LNCaP clone FGC (cell line): ENCODE measurements at regions not wholly inside any gene's neighbourhood (a gene's known extent, or its start where the extent isn't known, plus 50 kb on each side); places are given as distances from the start of the nearest gene placed in this dataset.

ENCODE experiments used
- DNase-seq: peaks from one replicate; pipeline ENCODE4 v3.0.0-alpha.2; 2011; ENCODE audit warnings: low read depth
- H3K4me3 ChIP-seq: 2 replicates; pipeline ENCODE4 v1.5.1; 2011; ENCODE audit warnings: mild to moderate bottlenecking, low read depth, low read length, control low read depth
- TF ChIP-seq, protein P1 (sequence below): IDR thresholded peaks from 2 replicates; pipeline ENCODE4 v1.5.1; 2012; ENCODE audit warnings: mild to moderate bottlenecking; ENCODE audit not compliant: control insufficient read depth, insufficient read depth; ENCODE audit errors: extremely low read depth

DNA sequence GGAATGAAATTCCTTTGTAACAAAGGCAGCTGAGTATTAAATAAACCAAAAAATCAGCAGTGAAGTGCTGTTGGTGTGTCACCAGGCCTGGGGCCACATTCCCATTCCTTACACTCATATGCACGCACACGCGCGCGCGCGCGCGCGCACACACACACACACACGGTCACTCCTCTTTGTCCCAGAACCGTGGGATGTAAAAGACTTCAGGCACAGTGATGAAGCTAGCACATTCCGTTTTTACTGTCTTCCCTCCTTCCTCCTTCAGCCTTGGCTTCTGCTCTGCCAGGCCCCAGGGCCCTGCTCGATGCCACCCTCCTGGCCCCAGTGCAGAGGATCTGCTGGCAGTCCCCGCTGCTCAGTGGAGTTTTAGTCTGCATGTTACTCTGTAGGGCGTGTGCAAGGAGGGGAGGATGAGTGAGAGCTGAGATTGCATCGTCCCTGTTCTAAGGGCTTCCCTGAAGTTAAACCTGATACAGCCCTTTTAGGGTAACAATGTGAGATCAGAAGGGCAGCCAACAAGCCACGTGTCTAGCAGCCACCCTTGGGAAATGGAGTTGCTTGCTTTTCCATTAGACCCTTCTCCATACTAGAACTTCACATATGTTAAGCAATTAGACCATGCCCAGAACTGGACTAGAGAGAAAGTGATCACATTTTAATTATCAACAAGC, 71.7 kb upstream of the WDR26 start:
- no peak for DNase-seq
- no peak overlapping the region for H3K4me3 ChIP-seq
- TF ChIP-seq, protein P1, sequence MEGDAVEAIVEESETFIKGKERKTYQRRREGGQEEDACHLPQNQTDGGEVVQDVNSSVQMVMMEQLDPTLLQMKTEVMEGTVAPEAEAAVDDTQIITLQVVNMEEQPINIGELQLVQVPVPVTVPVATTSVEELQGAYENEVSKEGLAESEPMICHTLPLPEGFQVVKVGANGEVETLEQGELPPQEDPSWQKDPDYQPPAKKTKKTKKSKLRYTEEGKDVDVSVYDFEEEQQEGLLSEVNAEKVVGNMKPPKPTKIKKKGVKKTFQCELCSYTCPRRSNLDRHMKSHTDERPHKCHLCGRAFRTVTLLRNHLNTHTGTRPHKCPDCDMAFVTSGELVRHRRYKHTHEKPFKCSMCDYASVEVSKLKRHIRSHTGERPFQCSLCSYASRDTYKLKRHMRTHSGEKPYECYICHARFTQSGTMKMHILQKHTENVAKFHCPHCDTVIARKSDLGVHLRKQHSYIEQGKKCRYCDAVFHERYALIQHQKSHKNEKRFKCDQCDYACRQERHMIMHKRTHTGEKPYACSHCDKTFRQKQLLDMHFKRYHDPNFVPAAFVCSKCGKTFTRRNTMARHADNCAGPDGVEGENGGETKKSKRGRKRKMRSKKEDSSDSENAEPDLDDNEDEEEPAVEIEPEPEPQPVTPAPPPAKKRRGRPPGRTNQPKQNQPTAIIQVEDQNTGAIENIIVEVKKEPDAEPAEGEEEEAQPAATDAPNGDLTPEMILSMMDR = no peak

DNA sequence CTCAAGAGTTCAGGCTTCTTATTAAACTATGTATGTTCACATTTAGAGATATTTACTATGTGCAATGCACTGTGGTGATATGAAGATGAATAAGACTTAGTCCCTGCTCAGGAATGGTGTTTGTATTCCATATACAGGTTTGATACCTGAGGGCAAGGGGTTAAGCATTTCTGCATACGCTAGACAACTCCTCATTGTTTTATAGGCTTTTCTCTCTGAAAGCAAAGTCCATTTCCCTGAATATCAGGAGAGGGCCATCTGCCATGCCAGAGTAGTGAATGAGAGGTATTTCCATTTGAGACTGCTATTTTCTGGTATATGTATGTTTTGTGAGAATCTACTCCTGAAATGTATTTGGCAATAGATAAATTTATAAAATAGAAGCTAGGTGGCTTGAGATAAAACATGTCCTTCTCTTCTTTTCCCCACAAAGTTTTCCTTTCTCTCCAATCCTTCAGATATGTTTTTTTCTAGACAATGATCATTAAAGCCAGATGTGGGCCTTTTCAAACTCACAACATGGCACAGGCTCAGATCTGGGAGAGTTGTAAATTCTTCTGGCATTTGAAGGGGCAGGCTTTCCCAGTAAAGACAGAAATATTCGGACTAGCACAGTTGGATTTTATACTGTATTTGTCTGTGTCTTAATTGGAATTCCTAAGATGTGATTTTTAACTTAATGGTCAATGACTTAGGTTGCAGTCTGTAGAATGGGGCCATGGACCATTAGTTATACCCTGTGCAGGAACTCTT, 73.3 kb upstream of the WDR26 start:
- DNase-seq = no peak
- H3K4me3 ChIP-seq = no peak overlapping the region
- TF ChIP-seq, protein P1 = no peak

DNA sequence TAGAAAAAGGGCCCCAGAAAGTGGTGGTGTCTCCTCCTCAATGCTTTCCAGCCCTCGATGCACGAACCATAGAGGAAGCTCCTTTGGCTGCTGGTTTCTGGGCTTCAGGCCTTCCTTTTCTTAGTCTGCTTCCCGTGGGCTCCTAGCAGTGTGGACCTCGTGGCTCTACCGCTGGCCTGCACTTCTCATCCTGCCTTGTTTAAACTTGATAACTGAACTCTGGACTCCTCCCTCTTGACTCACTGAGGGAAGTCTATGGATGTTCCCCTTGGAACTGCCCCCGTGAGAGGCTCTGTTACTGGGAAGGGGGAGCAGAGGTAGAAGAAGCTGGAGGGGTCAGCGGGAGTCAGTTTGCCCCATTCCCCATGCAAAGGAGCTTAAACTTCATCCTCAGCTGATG, 75.3 kb upstream of the WDR26 start:
- no peak overlapping the region for H3K4me3 ChIP-seq
- no peak for DNase-seq
- TF ChIP-seq, protein P1 = no peak

DNA sequence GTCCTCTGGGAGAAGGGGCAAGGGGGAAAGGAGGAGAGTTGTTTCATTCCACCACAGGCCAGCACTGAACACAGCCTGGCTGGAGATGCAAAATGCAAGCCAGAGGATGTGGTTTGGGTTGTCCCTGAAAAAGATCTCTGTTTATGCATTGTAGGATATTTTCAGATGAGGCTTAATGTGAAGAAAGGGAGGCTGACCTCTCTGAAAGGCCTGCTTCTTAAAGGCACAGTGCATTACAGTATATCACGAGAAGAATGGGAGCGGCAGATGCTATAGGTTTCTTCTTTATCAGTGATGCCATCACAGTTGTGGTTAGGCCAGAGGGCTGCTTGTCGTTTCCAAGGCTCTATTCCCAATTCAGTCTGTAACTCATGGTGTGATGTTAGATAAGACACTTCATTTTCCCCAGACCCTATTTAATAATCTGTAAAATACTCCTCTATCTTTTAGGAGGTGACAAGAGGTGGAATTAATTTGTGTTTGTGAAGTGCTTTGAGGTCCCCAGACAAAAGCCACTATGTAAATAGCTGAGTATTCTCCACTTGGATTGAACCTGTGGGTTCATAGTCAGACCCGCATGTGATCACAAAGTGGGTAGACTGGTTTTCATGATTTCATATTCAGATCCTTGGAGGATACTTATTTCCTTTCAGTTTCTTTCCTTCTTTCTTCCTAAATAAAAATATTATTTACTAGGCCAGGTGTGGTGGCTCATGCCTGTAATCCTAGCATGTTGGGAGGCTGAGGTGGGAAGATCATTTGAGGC, 76.5 kb upstream of the WDR26 start:
- TF ChIP-seq, protein P1 = no peak
- H3K4me3 ChIP-seq = no peak overlapping the region
- no peak for DNase-seq

DNA sequence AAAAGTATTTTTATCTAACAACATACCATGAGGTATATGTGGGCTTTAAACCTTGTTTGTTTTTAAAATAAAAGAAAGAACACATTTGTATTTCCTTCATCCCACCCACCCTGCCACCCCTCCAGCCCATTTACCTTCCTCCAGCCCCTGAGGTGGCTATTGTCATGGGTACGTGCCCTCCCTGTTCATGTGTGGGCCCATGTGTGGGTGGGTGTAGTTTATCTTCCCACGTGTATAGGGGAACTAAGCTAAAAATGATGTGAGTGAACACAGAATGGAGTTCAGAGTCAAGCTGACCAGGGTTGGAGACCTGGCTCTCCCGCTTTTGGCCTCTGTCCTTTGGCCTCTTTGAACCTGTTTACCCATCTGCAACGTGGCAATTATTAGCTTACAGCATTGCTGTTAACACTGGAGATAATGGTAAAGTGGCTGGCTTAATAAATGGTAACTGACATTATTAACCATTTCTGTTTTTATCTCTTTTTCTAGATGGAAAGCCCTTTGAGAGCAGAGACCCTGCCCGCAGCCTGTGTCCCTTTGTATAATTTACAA, 78.1 kb upstream of the WDR26 start:
- H3K4me3 ChIP-seq = no peak overlapping the region
- no peak for DNase-seq
- TF ChIP-seq, protein P1 = no peak

DNA sequence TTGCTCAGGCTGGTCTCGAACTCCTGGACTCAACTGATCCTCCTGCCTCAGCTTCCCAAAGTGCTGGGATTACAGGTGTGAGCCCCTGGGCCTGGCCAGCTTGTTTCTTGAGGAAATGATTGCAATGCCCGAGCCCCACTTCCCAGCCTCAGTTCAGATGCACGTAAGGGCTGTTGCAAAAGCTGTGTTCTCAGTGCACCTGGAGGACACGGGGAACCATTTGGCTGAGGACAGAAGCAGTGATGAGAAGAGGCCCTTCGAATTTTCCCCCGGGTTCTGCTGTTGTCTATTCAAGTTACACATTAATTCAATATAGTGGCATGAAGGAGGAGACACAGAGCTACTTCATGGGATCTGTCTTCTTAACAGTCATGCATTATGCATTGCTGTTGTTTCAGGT, 78.8 kb upstream of the WDR26 start:
- TF ChIP-seq, protein P1 = no peak
- H3K4me3 ChIP-seq = no peak overlapping the region
- no peak for DNase-seq
